Skeletal muscle satellite cell (primary cell): ENCODE measurements at regions not wholly inside any gene's neighbourhood (a gene's known extent, or its start where the extent isn't known, plus 50 kb on each side); places are given as distances from the start of the nearest gene placed in this dataset.

Experiments
- H3K27me3 ChIP-seq: 2 replicates; pipeline ENCODE4 v1.7.0; 2013; ENCODE audit warnings: low read length; ENCODE audit not compliant: control insufficient read depth, insufficient read depth
- H3K36me3 ChIP-seq: 2 replicates; pipeline ENCODE4 v1.7.0; 2013; ENCODE audit warnings: mild to moderate bottlenecking, control low read depth, low read length; ENCODE audit not compliant: insufficient read depth
- H3K4me1 ChIP-seq: 2 replicates; pipeline ENCODE4 v1.7.0; 2013; ENCODE audit warnings: low read length; ENCODE audit not compliant: control insufficient read depth, insufficient read depth
- H3K4me2 ChIP-seq: 2 replicates; pipeline ENCODE4 v1.7.0; 2013; ENCODE audit warnings: mild to moderate bottlenecking, low read length
- H3K4me3 ChIP-seq: 2 replicates; pipeline ENCODE4 v1.7.0; 2013; ENCODE audit warnings: low read length
- H3K9ac ChIP-seq: 2 replicates; pipeline ENCODE4 v1.7.0; 2013; ENCODE audit warnings: mild to moderate bottlenecking, low read depth, low read length, moderate library complexity
- H3K9me3 ChIP-seq: replicated peaks from 2 replicates; pipeline ENCODE4 v1.7.0; 2013; ENCODE audit warnings: mild to moderate bottlenecking, control low read depth, low read length

DNA sequence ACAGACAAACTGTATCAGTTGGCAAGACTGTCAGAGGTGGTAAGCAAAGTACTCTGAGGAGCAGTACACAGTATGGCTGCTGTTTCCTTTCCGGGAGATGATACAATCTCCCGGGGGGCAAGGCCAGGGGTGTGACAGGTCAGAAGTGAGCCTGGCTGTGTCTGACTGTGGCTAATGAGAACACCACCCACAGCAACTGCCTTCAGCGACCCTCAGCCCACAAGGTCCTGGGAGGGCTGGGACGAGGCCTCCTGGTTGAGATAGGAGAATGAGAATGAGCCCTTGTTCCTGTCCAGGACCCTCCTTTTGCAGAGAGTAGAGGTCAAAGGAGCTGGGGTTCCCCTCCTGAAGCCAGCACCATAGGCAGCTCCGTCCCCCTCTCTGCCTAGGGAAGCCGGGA, 421.7 kb downstream of the TCERG1L start:
- Histone ChIP-seq H3K9ac (no peak overlapping the region), H3K36me3 (no peaks in the 10 kb centered on the region), H3K27me3 (no peaks in the 10 kb centered on the region), H3K9me3 (peaks cover 19% of the 10 kb centered on the region), H3K4me1 (no peaks in the 10 kb centered on the region), H3K4me3 (no peak overlapping the region), H3K4me2 (no peak overlapping the region)

DNA sequence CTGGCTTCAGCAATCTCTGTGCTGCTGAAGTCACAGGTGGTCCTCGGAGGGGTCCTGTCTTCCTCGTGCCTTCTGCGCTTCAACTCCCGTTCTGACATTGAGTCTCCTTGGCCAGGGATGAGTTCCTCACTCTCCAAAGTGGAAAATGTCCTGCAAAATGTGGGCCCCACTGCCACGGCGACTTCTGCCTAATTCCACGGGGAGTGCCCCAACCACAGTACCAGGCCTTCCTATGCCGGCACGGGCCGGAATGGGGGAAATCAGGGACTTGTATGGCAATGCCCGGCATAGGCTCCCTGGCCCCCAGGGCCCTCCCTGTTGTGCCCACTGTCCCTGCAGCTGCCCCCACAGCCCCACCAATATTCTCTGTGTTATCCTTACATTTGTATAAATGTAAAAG, 420.5 kb downstream of the TCERG1L start:
- H3K36me3 ChIP-seq, result no peaks in the 10 kb centered on the region
- peaks cover 24% of the 10 kb centered on the region for H3K9me3 ChIP-seq
- H3K27me3 ChIP-seq, result no peaks in the 10 kb centered on the region
- H3K4me3 ChIP-seq, result no peak overlapping the region
- H3K9ac ChIP-seq, result no peak overlapping the region
- no peaks in the 10 kb centered on the region for H3K4me1 ChIP-seq
- H3K4me2 ChIP-seq, result no peak overlapping the region

DNA sequence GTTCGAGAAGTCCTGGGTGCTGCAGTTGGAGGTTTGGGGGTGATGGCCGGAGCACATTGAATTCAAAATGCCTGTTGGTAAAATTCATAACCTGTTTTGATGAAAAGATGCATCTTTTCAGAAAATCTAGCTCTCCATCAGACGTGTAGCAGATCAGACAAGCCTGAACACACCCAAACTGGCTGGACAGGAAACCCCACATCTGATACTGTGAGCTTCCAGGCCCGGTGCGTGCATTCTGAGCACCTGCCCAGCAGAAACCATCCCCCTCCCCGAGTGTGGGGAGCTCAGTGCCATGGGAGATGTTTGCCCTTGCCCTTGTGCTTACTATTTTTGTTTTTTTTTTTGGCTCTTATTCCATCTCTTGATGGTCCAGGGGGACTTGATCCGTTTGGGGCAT, 417.1 kb downstream of the TCERG1L start:
- Histone ChIP-seq H3K4me1 (no peaks in the 10 kb centered on the region), H3K9me3 (peaks cover 12% of the 10 kb centered on the region), H3K9ac (no peak overlapping the region), H3K36me3 (no peaks in the 10 kb centered on the region), H3K4me3 (no peak overlapping the region), H3K27me3 (no peaks in the 10 kb centered on the region), H3K4me2 (no peak overlapping the region)

DNA sequence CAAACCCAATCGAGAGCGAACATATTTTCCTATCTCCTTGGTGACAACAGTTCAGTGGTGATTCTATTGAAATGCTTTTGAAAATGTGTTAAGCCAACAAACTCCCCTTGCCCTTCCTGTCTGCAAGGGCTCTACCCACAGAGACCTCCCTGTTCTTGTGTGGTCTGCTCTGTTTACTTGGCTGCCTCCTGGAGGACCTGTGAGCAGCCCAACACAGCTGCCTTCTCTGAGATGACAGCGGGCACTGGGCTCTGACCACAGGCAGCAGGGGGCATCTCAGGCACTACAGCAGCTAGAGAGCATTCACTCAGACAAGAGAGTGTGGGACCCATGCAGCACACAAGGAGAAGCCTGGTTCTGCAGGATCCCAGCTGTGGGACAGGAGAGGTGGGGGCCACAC, 416.4 kb downstream of the TCERG1L start:
- Histone ChIP-seq H3K36me3 (no peaks in the 10 kb centered on the region), H3K9ac (no peak overlapping the region), H3K27me3 (no peaks in the 10 kb centered on the region), H3K4me1 (no peaks in the 10 kb centered on the region), H3K4me3 (no peak overlapping the region), H3K9me3 (peaks cover 12% of the 10 kb centered on the region), H3K4me2 (no peak overlapping the region)

DNA sequence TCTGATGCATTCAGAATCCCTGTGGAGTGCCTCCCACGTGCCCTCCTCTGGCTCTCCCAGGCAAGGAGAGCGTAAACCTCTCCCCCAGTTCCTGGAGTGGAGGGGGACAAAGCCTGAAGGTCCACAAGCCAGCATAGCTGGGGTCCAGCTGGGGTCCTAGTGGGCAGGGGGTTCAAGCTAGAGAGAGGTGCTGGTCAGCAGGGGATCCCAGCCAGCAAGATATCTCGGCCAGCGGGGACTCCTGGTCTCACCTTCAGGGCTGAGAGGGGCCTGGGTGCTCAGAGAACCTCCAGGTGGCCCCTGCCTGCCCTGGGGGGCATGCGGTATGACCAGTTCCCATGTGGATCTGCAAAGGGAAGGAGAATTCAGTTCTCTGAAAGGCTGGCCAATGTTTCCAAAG, 413.7 kb downstream of the TCERG1L start:
- Histone ChIP-seq H3K9me3 (peaks cover 21% of the 10 kb centered on the region), H3K36me3 (no peaks in the 10 kb centered on the region), H3K4me1 (no peaks in the 10 kb centered on the region)

DNA sequence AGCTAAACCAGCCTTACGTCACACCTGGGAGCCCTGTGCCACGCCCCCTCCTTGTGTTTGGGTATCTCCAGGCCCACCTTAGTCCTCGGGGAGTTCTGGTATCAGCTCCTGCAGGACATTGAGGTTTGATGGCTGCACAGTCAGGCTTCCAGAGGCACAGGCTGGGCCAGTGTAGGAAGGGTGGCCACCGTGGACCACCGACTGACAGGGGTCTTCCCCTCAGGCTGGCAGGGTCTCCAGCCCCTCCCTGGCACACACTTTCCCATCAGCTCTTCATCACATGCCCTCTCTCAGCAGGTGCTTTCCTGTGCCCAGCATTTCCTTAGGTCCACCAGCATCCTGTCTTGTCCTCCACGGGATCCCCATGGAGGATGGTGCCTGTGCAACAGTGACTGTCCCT, 413.1 kb downstream of the TCERG1L start:
- H3K9me3 ChIP-seq, result peaks cover 22% of the 10 kb centered on the region

More for the DNA sequence above, 413.7 kb downstream of the TCERG1L start:
- no peak overlapping the region for H3K9ac ChIP-seq
- no peak overlapping the region for H3K4me2 ChIP-seq
- no peaks in the 10 kb centered on the region for H3K27me3 ChIP-seq
- no peak overlapping the region for H3K4me3 ChIP-seq

DNA sequence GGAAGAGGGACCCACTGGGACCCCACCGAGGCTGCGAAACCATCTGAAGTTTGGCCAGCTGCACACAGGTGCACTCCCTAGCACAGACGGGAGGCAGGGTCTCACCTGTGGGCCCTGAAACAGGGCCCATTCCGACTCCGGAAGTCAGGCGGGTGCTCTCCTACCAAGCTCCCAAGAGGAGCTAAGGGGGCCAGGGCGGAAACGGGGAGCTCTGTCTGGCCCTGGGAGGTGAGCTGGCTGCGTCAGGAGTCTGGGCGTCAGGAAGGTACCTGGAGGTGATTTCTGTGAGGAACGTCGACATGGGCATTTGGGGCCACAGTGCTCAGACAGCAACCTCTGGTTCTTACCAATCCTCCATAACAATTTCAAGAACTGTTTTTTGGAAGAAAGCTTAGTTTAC, 411.7 kb downstream of the TCERG1L start:
- no peak overlapping the region for H3K9ac ChIP-seq
- H3K4me3 ChIP-seq, result no peak overlapping the region
- H3K27me3 ChIP-seq, result no peaks in the 10 kb centered on the region
- no peaks in the 10 kb centered on the region for H3K36me3 ChIP-seq
- no peak overlapping the region for H3K4me2 ChIP-seq
- no peaks in the 10 kb centered on the region for H3K4me1 ChIP-seq
- peaks cover 34% of the 10 kb centered on the region for H3K9me3 ChIP-seq

More for the DNA sequence above, 413.1 kb downstream of the TCERG1L start:
- Histone ChIP-seq H3K9ac (no peak overlapping the region), H3K36me3 (no peaks in the 10 kb centered on the region), H3K27me3 (no peaks in the 10 kb centered on the region), H3K4me2 (no peak overlapping the region), H3K4me3 (no peak overlapping the region), H3K4me1 (no peaks in the 10 kb centered on the region)

DNA sequence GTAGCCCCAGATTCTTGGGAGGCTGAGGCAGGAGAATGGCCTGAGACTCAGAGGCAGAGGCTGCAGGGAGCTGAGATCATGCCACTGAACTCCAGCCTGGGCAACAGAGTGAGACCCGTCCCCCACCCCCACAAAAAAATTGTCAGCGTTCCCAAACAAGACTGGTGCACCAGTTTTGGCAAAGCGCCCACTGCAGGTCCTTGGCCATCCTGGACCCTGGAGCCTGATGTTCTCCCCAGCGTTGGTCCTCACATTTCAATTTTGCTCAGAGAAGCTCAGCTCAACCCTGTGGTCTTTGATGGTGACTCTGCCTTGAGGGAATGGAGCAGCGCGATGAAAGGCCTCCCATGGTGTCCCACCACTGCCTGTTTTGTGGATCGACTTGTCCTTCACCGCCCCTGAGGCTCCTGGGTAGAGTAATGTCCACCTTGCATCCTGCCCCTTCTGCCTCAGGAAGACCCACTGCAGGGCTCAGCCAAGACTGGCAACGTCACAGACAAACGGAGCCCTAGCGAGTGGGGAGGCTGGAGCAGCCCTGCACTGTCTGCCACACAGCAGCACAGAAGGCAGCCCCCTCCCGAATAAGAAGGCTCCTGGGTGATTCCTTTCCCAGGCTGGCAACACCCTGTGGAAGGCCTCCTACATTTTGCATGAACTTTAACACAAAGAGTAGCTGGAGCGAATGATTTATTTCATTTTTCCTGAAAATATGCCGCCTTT, 410.9 kb downstream of the TCERG1L start:
- Histone ChIP-seq H3K4me3 (no peak overlapping the region), H3K9ac (no peak overlapping the region), H3K4me2 (no peak overlapping the region), H3K27me3 (no peaks in the 10 kb centered on the region), H3K36me3 (no peaks in the 10 kb centered on the region), H3K9me3 (peaks cover 35% of the 10 kb centered on the region), H3K4me1 (no peaks in the 10 kb centered on the region)

DNA sequence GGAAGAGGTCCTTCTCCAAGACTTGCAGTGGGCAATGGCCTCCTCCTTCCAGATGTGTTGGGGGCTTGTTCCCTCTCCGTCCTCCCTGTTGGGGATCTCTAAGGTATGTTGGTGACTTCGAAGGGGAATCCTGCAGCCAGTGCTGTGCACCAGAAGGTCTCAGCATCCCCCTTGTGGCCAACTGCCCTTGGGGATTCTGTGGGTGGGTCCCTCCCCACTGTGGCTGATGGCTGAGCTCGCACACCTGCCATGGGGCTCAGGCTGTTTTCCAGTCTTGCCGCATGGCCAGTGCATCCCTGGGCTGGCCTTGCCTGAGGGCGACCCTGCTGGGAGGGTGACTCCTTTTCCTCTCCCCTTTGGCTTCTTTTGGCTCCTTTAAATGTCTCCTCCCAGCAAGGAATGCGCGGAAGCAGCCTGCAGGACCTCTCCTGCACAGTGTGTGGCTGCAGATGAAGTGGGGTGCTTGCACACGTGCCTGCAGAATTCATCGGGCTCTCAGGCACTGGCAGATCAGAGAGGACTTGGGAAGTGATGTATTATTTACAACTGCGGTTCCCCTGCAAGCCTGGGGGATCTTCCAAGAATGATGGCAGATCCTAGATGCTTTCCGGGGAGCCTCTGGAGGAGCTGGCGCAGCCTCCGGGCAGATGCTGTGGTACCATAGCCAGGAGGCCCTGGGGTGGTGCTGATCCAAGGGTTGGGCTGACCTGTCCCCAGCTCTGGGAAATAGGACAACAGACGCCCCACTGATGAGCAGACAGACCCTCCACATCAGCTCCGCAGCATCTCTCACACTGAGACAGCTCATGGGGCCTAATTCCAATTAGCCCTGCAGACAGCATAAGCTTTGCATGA, 410.0 kb downstream of the TCERG1L start:
- Histone ChIP-seq H3K4me1 (no peaks in the 10 kb centered on the region), H3K9ac (no peak overlapping the region), H3K27me3 (no peaks in the 10 kb centered on the region), H3K4me3 (no peak overlapping the region), H3K36me3 (no peaks in the 10 kb centered on the region), H3K9me3 (peaks cover 32% of the 10 kb centered on the region), H3K4me2 (no peak overlapping the region)

DNA sequence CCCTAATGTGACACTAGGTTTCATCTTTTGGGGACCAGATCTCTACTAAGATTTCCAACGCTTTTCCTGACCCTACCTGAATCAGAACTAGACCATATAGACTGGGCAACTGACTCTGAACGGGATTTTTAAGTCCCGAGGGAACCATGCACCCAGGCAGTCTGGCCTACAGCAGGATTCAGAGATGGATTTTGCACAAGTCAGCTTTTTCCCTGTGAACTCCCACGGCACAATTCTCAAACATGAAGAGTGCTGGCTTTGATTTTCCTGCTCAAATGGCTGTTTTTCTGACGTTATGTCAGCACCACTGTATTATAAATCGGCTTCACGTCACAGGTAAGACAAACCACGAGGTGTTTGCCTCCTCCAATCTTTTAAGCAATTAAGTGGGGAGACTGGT, 409.1 kb downstream of the TCERG1L start:
- Histone ChIP-seq H3K27me3 (no peaks in the 10 kb centered on the region), H3K4me3 (no peak overlapping the region), H3K36me3 (no peaks in the 10 kb centered on the region), H3K4me1 (no peaks in the 10 kb centered on the region), H3K4me2 (no peak overlapping the region), H3K9ac (no peak overlapping the region), H3K9me3 (peaks cover 32% of the 10 kb centered on the region)

DNA sequence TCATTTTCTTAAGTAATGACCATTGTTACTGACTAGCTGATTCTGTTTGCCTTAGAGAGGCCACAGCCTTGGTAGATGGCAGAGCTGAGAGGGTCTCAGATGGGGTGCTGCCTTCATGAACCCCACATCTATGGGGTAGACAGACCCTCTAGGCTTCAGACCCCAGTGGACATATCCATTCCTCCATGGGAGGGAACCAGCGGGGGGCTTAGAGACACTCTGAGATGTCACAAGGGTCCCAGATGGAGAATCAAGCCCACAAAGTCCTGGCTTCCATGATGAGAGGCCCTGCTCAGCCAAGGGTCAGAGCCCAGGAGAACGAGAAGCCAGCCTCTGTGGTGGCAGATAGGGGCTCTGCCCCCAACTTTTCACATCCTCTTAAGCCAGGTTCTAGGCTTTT, 408.6 kb downstream of the TCERG1L start:
- Histone ChIP-seq H3K36me3 (no peaks in the 10 kb centered on the region), H3K4me1 (no peaks in the 10 kb centered on the region), H3K4me2 (no peak overlapping the region), H3K4me3 (no peak overlapping the region), H3K27me3 (no peaks in the 10 kb centered on the region), H3K9ac (no peak overlapping the region), H3K9me3 (peaks cover 32% of the 10 kb centered on the region)

DNA sequence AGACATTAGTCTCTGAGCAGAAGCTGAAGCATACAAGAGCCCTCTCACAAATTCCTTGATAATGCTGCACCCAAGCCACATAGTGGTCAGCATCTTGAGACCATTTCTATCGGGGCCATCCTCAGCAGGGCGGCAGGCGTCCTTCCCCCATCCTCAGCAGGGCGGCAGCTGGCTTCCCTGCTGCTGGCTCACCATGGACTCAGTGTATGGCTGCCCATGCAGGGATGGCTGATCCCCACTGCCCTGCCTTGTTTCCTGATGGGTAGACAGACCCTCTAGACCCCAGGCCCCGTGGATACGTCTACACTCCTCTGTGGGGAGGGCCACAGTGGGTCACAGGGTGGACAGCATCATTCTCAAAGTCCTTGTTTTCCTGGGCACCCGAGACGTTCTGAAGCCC, 406.8 kb downstream of the TCERG1L start:
- no peaks in the 10 kb centered on the region for H3K27me3 ChIP-seq

More for the DNA sequence above, 406.8 kb downstream of the TCERG1L start:
- Histone ChIP-seq H3K4me1 (no peaks in the 10 kb centered on the region), H3K9ac (no peak overlapping the region), H3K4me2 (no peak overlapping the region), H3K9me3 (peaks cover 28% of the 10 kb centered on the region), H3K36me3 (no peaks in the 10 kb centered on the region), H3K4me3 (no peak overlapping the region)
